HG02884 (cell line): ENCODE measurements at regions not wholly inside any gene's neighbourhood (a gene's known extent, or its start where the extent isn't known, plus 50 kb on each side); places are given as distances from the start of the nearest gene placed in this dataset.
"Not testable (repeated sequence)": the region's sequence is repeated elsewhere in the genome, so short reads cannot be mapped to it uniquely, and the experiment has no call there.

Experiments used
- ATAC-seq: cut with Tn5 transposase; IDR thresholded peaks from one replicate; pipeline ENCODE4 v1.9.1; 2021; ENCODE audit warnings: mild to moderate bottlenecking, moderate library complexity; ENCODE audit not compliant: unreplicated experiment

GRCh38 chr4:141513866-141514265 is 122.5 kb upstream of the IL15 start:
- ATAC-seq: no peak

DNA sequence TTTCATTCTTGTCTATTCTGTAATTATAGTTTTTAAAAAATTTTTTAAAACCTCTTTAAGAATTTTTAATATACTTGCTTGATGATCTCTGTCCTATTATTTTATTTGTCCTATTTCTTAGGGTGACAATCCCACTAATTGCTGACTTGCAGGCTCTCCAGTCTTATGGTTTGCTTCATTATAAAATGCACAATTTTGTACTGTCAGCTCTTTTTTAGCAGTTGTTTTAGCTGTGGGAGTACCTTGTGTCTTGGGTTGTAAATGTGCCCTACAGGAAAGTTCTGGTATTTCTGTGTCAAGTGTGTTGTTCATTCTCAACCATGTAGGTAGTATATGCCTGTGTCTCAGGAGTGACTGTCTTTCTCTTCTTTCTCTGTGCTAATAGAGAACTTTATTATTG is 118.2 kb upstream of the IL15 start:
- no peak for ATAC-seq

DNA sequence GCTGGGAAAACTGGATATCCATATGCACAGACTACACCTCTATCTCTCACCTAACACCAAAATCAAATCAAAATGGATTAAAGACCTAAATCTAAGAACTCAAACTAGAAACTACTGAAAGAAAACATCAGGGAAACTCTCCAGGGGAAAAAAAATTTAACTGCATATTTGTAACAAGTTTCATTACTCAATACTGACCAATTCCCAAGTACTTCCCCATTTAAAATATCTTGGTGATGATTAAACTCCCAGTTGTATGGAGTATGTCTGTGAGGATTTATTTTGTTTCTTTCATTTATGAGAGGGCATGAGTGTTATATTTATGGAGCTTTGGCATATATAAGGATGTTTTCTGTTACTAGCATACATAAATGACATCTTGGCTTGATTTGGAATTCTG is 112.3 kb upstream of the IL15 start:
- no peak for ATAC-seq

GRCh38 chr4:141524841-141525240 is 111.5 kb upstream of the IL15 start:
- no peak for ATAC-seq

- no peak for ATAC-seq
Measured at GRCh38 chr4:141530627-141531026, 105.8 kb upstream of the IL15 start.

- no peak for ATAC-seq
Measured at GRCh38 chr4:141534985-141535384, 101.4 kb upstream of the IL15 start.

GRCh38 chr4:141538001-141538400 is 98.4 kb upstream of the IL15 start:
- ATAC-seq: no peak

GRCh38 chr4:141540643-141541042 is 95.7 kb upstream of the IL15 start:
- ATAC-seq: no peak

- no peak for ATAC-seq
Measured at GRCh38 chr4:141541851-141542250, 94.5 kb upstream of the IL15 start.

- ATAC-seq: no peak
Measured at GRCh38 chr4:141543176-141543575, 93.2 kb upstream of the IL15 start.

DNA sequence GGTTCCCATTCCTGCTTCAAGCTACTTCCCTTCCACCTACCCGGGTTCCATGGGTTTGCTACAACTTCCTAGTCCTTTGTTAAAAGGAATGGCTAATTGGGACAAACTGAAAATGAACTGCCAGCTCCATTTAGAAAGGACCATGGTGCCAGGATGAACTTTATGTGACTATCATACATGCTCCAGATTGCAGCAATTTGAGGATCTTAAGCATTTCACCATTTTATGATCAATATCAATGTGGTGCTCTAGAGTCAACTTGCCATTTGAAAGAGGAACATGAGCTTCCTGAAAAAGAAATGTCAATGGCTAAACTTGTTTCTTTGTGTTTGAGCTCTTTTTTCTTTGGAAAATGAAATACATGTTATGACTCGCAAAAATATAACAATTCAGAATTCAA is 92.7 kb upstream of the IL15 start:
- ATAC-seq: no peak

- ATAC-seq: no peak
Measured at GRCh38 chr4:141548791-141549190, 87.6 kb upstream of the IL15 start.

GRCh38 chr4:141560056-141560455 is 76.3 kb upstream of the IL15 start:
- ATAC-seq: peak; percentile 74

- ATAC-seq: no peak
Measured at GRCh38 chr4:141562649-141563048, 73.7 kb upstream of the IL15 start.

GRCh38 chr4:141563723-141564122 is 72.7 kb upstream of the IL15 start:
- no peak for ATAC-seq

DNA sequence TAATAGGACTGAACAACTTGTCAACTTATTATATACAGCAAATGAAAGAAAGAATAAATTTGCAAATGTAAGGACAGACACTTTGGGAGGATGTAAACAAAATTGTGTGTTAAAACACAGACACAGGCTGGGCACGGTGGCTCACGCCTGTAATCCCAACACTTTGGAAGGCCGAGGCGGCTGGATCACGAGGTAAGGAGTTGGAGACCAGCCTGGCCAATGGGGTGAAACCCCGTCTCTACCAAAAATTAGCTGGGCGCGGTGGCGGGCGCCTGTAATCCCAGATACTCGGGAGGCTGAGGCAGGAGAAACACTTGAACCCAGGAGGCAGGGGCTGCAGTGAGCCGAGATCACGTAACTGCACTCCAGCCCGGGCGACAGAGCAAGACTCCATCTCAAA is 71.4 kb upstream of the IL15 start:
- ATAC-seq: not testable (repeated sequence)

DNA sequence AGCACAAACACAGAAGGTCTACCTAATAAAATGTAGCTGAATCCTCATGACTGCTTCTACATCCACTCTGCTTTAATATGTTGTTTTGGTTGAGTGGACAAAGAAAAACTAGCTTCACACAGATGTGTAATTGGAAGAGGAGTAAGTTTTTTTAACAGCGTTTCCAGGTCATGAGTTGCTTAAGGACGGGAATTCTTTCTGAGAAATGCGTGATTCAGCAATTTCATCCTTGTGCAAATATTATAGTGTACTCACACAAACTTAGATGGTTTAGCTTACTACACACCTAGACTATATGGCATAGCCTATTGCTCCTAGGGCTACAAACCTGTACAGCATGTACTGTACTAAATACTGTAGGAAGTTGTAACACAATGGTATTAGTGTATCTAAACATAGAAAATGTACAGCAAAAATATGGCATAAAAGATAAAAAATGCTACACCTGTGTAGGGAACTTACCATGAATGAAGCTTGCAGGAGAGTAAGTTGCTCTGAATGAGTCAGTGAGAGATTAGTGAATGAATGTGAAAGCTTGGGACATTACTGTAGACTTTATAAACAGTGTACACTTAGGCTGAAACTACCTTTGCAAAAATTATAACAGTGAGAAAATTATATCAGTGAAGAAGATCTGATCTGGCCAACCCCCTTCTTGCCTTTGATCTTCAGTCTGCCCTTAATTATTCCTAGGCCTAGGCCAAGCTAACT is 70.8 kb upstream of the IL15 start:
- peak; percentile 78 for ATAC-seq

- ATAC-seq: no peak
Measured at GRCh38 chr4:141567326-141567915, 69.0 kb upstream of the IL15 start.

- no peak for ATAC-seq
Measured at GRCh38 chr4:141569141-141569540, 67.2 kb upstream of the IL15 start.

DNA sequence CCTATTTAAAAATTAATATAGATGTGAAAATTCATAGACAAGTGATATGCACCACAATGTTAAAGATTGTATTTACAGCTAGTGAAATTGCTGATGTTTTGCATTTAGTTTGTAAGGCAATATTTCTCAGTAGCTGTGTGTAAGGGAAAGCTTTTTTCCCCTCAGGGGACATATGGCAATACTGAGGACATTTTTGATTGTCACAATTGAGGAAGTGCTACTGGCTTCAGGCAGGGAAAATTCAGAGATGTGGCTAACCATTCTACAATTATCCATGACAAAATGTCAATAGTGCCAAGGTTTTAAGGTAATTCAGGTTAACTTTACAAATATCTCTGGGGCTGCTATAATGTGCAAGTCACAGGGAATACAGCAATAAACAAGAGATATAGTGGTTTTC is 66.1 kb upstream of the IL15 start:
- ATAC-seq: no peak

DNA sequence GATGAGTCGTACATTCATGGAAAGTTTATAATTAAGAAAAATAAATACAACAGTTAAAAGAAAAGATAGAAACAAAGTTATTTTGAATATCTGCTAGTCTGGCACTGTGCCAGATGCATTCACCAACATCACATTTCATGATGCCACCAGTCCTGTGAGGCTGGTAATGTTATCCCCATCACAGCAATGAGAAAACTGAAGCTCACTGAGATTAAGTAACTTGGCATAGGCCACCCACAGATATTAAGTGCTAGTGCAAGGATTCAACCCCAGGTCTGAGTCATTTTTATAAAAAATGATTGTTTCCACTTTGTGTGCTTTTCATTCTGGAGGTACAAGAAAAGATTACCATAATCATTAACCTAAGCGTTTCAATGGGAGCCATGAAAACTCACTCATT is 65.0 kb upstream of the IL15 start:
- ATAC-seq: no peak

DNA sequence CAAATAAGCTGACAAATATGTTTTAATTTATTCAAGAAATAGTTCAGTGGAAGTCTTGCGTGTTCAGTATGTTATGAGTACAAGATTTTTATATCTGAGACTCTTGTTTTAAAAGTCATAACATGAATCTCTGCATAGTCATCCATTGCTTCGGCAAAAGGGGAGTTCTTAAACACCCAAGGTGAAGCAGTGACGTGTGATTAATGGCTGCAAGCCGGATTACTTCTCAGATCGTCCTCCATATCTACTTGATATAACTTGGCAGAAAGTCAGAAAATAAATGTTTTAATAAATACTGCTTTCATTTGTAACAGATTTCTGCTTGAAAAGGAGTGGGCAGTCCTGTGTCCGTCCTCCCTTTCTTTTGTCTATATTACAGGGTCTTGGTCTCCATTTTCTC is 64.6 kb upstream of the IL15 start:
- ATAC-seq: no peak

DNA sequence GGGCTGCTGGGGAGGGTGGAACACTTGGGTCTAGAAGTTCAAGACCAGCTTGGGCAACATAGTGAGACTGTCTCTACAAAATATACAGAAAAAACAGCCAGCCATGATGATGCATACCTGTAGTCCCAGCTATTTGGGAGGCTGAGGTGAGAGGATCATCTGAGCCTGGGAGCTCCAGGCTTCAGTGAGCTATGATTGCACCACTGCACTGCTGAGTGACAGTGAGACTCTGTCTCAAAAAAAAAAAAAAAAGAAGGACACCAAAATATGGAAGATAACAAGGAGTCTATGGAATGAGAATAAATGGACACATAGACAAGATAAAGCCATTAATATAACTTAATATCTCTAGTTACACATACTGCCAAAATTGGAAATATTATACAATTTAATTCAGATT is 62.7 kb upstream of the IL15 start:
- ATAC-seq: peak; percentile 46
